ENCODE measurements at regions not wholly inside any gene's neighbourhood (a gene's known extent, or its start where the extent isn't known, plus 50 kb on each side); places are given as distances from the start of the nearest gene placed in this dataset.

GRCh38 chr10:27614776-27615175 lies 110.7 kb downstream of the RAB18 start:
- no peaks in the 10 kb centered on the region for H4K20me1 ChIP-seq (ENCODE audit: control insufficient read depth, extremely low read depth, insufficient read depth, low read length)
- H3K9me1 ChIP-seq (ENCODE audit: control insufficient read depth, extremely low read depth, insufficient read depth, low read length) = no peaks in the 10 kb centered on the region
- no peaks in the 10 kb centered on the region for H3K36me3 ChIP-seq (ENCODE audit: control insufficient read depth in 2 of 2, extremely low read depth in 1 of 2, insufficient read depth in 2 of 2, low read length in 2 of 2)
- no peak overlapping the region for H3K4me2 ChIP-seq (ENCODE audit: control insufficient read depth, extremely low read depth, insufficient read depth, low read depth, low read length)
- no peaks in the 10 kb centered on the region for H3K4me1 ChIP-seq (ENCODE audit: control insufficient read depth, extremely low read depth, insufficient read depth, low read length)
- H3K79me2 ChIP-seq (ENCODE audit: control insufficient read depth, insufficient read depth, low read length) = no peaks in the 10 kb centered on the region
- TF ChIP-seq CTCF (optimal IDR thresholded peaks at IDR 0.05 in 1 of 3, IDR thresholded peaks at IDR 0.05 in 1 of 3, conservative IDR thresholded peaks at IDR 0.05 in 1 of 3; ENCODE audit: extremely low read depth in 1 of 3, insufficient read depth in 2 of 3, low read length in 3 of 3) (no peak), EZH2 (IDR thresholded peaks at IDR 0.05; ENCODE audit: low read length) (no peak)
- DNase-seq (ENCODE audit: low read depth, low spot score) (no peak), FAIRE-seq (no peak)
- H2AFZ ChIP-seq (ENCODE audit: control insufficient read depth, low read length) = no peak overlapping the region
- H3K27ac ChIP-seq (ENCODE audit: control insufficient read depth, insufficient read depth, low read length) = no peak overlapping the region
- dilution Hi-C loops (cut with MboI; ENCODE audit: extremely low pct_ligation_motif_present, low sequenced_read_pairs) = no loop called here
- no peaks in the 10 kb centered on the region for H3K9me3 ChIP-seq (ENCODE audit: control insufficient read depth, low read depth, low read length)
- no peaks in the 10 kb centered on the region for H3K27me3 ChIP-seq (ENCODE audit: control insufficient read depth, extremely low read depth, insufficient read depth, low read length)
- no peak overlapping the region for H3K4me3 ChIP-seq (ENCODE audit: control insufficient read depth in 2 of 3, extremely low read depth in 1 of 3, insufficient read depth in 2 of 3, low read depth in 1 of 3, low read length in 3 of 3)
- H3K9ac ChIP-seq (ENCODE audit: control insufficient read depth, extremely low read depth, insufficient read depth, low read length) = no peak overlapping the region

GRCh38 chr10:27618036-27618615 lies 114.0 kb downstream of the RAB18 start:
- TF ChIP-seq EZH2 (IDR thresholded peaks at IDR 0.05; ENCODE audit: low read length) = no peak
- TF ChIP-seq CTCF (optimal IDR thresholded peaks at IDR 0.05 in 1 of 3, IDR thresholded peaks at IDR 0.05 in 1 of 3, conservative IDR thresholded peaks at IDR 0.05 in 1 of 3; ENCODE audit: extremely low read depth in 1 of 3, insufficient read depth in 2 of 3, low read length in 3 of 3) = no peak
- H3K9ac ChIP-seq (ENCODE audit: control insufficient read depth, extremely low read depth, insufficient read depth, low read length) = no peak overlapping the region
- H3K27me3 ChIP-seq (ENCODE audit: control insufficient read depth, extremely low read depth, insufficient read depth, low read length) = no peaks in the 10 kb centered on the region
- no peak for FAIRE-seq
- no peaks in the 10 kb centered on the region for H3K9me3 ChIP-seq (ENCODE audit: control insufficient read depth, low read depth, low read length)
- peaks cover 4% of the 10 kb centered on the region for H3K4me1 ChIP-seq (ENCODE audit: control insufficient read depth, extremely low read depth, insufficient read depth, low read length)
- no peak overlapping the region for H3K4me2 ChIP-seq (ENCODE audit: control insufficient read depth, extremely low read depth, insufficient read depth, low read depth, low read length)
- no peaks in the 10 kb centered on the region for H3K9me1 ChIP-seq (ENCODE audit: control insufficient read depth, extremely low read depth, insufficient read depth, low read length)
- H3K36me3 ChIP-seq (ENCODE audit: control insufficient read depth in 2 of 2, extremely low read depth in 1 of 2, insufficient read depth in 2 of 2, low read length in 2 of 2) = no peaks in the 10 kb centered on the region
- H4K20me1 ChIP-seq (ENCODE audit: control insufficient read depth, extremely low read depth, insufficient read depth, low read length) = no peaks in the 10 kb centered on the region
- dilution Hi-C loops (cut with MboI; ENCODE audit: extremely low pct_ligation_motif_present, low sequenced_read_pairs) = no loop called here
- H3K4me3 ChIP-seq (ENCODE audit: control insufficient read depth in 2 of 3, extremely low read depth in 1 of 3, insufficient read depth in 2 of 3, low read depth in 1 of 3, low read length in 3 of 3) = no peak overlapping the region
- no peak overlapping the region for H2AFZ ChIP-seq (ENCODE audit: control insufficient read depth, low read length)
- no peaks in the 10 kb centered on the region for H3K79me2 ChIP-seq (ENCODE audit: control insufficient read depth, insufficient read depth, low read length)
- no peak for DNase-seq (ENCODE audit: low read depth, low spot score)
- no peak overlapping the region for H3K27ac ChIP-seq (ENCODE audit: control insufficient read depth, insufficient read depth, low read length)

All from keratinocyte (primary cell).